Activated naive CD4-positive, alpha-beta T cell treated with anti-CD3 and anti-CD28 coated beads, Interleukin-2, amount 50 U/mL, for 72 hours (primary cell): ENCODE measurements at regions not wholly inside any gene's neighbourhood (a gene's known extent, or its start where the extent isn't known, plus 50 kb on each side); places are given as distances from the start of the nearest gene placed in this dataset.
"Not testable (repeated sequence)": the region's sequence is repeated elsewhere in the genome, so short reads cannot be mapped to it uniquely, and the experiment has no call there.

ENCODE experiments used
- ATAC-seq, 2 donors: fragments of 150-1000 bp; cut with Tn5 transposase; 2 replicates each; pipeline ENCODE4 v1.10.0; 2021; ENCODE audit warnings: mild to moderate bottlenecking in 2 of 2, moderate library complexity in 2 of 2
- DNase-seq, 2 donors: peaks; one replicate each; pipeline ENCODE4 v3.0.0; 2021 to 2022; ENCODE audit warnings: low spot score in 2 of 2
- H3K27ac Mint-ChIP-seq, 2 donors: one replicate each; pipeline ENCODE4 v1.8.0; 2022; ENCODE audit warnings: mild to moderate bottlenecking in 2 of 2, mixed read lengths in 2 of 2
- H3K36me3 Mint-ChIP-seq, 2 donors: one replicate each; pipeline ENCODE4 v1.8.0; 2022; ENCODE audit warnings: mixed read lengths in 2 of 2
- H3K9me3 Mint-ChIP-seq, 2 donors: one replicate each; pipeline ENCODE4 v1.8.0; 2022; ENCODE audit warnings: mixed read lengths in 2 of 2

DNA sequence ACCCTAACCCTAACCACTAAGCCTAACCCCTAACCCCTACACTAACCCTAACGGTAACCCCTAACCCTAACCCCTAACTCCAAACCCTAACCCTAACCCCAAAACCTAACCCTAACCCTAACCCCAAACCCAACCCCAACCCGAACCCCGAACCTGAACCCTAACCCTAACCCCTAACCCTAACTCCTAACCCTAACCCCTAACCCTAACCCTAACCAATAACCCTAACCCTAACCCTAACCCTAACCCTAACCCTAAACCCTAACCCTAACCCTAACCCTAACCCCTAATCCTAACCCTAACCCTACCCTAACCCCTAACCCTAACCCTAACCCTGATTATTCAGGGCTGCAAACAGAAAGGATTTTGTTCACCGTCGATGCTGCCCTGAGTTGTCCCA is 144.6 kb upstream of the DUSP22 start:
- H3K27ac Mint-ChIP-seq, H3K9me3 Mint-ChIP-seq, ATAC-seq, H3K36me3 Mint-ChIP-seq, DNase-seq: not testable (repeated sequence)

DNA sequence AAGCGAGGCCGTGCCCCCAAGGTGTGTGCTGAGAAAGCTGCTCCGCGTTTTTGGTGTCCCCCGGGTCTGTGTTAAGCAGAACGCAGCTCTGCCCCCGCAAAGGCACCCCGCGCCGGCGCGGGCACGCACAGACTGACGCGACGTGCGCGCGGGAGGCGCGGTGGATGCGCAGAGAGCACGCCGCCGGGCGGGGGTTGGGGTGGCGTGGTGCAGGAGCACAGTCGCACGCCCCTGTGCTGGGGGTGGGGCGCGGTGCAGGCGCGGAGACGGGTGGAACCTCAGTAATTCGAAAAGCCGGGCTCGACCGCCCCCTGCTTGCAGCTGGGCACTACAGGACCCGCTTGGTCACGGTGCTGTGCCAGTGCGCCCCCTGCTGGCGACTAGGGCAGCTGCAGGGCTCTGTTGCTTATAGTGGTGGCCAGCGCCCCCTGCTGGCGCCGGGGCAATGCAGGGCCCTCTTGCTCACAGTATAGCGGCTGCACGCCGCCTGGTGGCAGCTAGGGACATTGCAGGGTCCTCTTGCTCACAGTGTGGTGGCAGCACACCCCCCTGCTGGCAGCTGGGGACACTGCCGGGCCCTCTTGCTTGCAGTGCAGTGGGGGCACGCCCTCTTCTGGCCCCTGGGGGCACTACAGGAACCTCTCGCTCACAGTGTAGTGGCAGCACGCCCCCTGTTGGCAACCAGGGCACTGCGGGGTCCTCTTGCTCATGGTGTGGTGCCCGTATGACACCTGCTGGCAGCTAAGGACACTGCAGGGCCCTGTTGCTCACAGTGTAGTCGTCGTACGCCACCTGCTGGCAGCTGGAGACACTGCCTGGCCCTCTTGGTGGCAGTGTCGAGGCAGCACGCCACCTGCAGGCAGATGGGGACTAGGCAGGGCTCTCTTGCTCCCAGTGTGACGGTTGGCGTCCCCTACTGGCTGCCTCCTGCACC is 144.0 kb upstream of the DUSP22 start:
- H3K27ac Mint-ChIP-seq, H3K36me3 Mint-ChIP-seq, H3K9me3 Mint-ChIP-seq: not testable (repeated sequence)
- ATAC-seq (peak; percentile 91), DNase-seq (peak; percentile 92 to 95)

DNA sequence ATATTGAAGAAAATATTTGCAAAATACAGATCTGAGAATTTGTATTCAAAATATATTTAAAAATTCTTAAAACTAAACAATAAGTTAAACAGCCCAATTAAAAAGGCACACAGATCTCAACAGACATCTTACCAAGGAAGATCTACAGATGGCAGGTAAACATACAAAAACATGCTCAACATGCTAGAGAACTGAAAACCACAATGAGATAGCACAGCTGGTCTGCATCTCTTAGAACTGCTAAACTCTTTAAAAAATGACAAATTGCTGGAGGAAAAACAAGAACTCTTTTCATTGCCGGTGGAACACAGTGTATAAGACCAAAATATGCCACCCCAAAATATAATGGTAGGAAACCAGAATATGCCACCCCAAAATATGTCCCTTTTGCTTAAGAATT is 142.1 kb upstream of the DUSP22 start:
- H3K36me3 Mint-ChIP-seq, H3K27ac Mint-ChIP-seq, DNase-seq, H3K9me3 Mint-ChIP-seq, ATAC-seq: not testable (repeated sequence)

DNA sequence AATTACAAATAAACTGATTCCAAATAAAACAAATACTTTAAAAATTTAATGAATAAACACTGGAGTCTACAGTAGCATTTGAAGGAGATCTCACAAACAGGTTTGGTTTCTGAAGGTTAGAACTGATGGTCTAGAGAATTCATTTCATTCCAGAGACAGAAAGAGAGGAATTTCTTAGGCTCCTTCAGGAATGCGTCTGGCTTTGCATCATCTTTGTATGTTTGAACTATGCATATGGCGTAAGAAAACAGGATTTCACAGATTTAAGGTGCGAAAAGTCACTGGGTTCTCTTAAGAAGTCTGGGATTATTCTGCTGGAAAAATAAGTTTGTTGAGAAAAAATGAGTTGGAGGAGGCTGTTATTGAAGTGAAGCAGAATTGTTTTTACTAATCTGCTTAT is 139.9 kb upstream of the DUSP22 start:
- H3K9me3 Mint-ChIP-seq, H3K36me3 Mint-ChIP-seq, H3K27ac Mint-ChIP-seq, ATAC-seq, DNase-seq: not testable (repeated sequence)

DNA sequence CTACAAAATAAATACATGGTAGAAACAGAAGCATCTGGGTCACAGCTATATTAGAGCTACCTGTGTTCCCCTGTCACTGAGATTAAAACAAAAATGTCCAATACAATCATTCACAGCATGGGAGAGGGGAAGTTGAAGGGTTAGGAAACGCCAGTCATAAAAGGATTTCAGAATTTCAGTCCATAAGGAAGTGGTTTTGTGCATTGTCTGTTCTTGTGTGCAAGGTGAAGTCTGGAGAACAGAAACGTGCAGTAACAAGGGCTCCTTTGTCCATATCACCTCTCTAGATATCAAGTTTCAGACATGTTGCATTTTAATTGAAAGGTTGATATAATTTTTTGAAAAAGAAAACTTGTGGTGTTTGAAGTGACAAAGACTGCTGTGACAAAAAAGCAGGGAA is 139.3 kb upstream of the DUSP22 start:
- not testable (repeated sequence) for H3K36me3 Mint-ChIP-seq, ATAC-seq, DNase-seq, H3K27ac Mint-ChIP-seq, H3K9me3 Mint-ChIP-seq

DNA sequence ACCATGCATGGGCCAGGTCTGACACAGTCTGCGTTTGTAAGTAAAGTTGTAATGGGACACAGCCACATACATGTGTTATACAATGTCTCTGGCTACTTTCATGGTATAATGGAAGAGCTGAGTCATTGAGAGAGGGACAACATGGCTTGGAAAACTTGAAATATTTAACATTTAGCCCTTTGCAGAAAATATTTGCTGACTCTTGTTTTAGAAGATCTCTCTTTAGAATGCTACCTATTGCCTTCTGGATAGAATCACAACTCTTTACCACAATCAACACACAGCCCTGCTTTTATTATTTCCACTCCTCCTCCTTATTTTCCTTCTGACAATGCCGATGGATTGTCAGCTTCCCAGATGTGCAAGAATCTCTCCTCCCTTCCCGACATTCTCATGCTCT is 138.4 kb upstream of the DUSP22 start:
- DNase-seq, H3K9me3 Mint-ChIP-seq, H3K36me3 Mint-ChIP-seq, H3K27ac Mint-ChIP-seq, ATAC-seq: not testable (repeated sequence)

DNA sequence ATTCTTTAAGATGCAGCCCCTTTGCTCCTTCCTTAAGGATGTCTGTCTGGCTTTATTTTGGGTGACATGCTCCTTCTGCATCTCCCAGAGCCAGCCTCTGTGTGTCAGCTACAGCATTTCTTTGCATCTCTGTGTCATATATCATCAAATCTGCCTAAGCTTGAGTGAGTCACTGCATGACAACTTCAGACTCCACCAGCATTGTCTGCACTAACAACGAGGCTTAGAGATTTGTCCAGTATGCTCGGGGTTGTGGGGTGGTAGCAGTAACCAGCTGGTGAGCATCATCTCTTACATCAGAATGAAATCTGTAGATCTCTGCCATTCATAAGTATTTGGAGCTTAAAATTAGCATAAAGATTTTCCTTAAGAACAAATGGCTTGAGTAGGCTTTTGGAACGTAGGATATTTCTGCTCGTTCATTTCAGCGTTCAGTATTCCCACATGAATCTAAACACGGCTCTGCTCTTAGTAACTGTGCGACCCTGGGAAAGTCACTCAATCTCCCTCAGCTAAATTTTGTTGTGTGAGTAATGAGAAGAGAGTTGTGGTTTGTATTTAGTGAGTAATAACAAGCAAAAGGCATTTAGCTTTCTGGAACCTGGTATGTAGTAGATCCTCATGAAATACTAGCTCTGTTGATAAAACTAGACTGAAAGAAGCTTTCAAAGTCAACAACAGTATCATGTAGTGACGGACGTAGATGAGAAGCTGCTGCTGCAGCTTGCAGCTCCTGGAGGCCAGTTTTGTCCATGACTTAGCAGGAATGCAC is 137.8 kb upstream of the DUSP22 start:
- H3K9me3 Mint-ChIP-seq, DNase-seq, H3K36me3 Mint-ChIP-seq: not testable (repeated sequence)
- peak overlapping the region in 1 of 2 donors; percentile 11 for H3K27ac Mint-ChIP-seq
- peak in 1 of 2 donors; percentile 41 for ATAC-seq

DNA sequence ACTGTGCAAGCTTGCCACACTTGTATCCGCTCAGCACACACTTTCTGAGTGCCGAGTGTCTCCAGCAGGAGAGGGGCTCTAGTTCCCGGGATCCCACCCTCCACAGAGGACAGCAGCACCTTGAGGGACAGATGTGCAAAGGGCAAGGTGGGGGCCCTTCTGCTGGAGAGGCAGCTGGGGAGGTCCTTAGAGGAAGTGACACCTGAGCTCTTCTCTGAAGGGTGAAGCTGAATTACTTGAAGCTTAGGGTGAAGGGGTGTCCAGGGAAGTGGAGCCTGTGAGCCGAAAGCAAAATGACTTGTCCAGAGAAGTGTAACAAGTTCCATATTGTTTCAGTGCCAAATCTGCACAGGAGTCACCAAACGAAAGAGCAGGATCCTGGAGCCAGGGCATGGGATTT is 136.3 kb upstream of the DUSP22 start:
- no peaks in the 10 kb centered on the region for H3K36me3 Mint-ChIP-seq
- DNase-seq (no peak), ATAC-seq (peak in 1 of 2 donors; percentile 60)
- H3K9me3 Mint-ChIP-seq, result no peaks in the 10 kb centered on the region
- H3K27ac Mint-ChIP-seq, result no peak overlapping the region

DNA sequence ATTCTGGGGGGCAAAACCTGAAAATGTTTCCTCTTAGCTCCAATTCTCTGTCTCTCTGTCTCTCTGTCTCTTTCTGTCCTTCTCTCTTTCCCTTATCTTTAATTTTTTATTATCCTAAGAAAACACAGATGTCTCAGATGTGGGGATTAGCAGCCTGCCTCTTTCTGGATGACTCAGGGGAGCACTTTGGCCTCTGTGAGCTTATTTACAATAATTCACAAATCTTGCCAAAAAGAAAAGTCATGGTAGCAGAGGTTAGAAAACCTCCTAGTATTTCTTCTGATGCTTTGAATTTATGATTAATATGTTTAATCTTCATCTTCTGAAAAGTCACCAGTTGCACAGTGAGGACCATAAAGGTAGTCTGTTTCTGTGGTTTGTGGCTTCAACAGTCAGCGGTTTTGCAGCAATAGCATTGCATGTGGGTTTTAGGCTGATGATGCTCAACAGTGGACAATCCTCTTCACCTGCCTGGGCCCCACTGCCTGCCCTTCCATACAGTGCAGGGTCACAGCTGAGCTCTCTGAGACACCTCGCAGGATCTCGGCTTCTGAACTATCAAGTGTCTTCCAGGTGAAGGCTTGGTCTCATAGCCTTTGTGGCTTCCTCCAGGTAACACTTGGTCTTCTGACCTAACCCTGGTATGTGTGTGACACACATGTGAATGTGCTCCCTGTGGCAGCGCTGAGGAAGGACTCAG is 135.7 kb upstream of the DUSP22 start:
- peak overlapping the region; percentile 44 to 53 for H3K27ac Mint-ChIP-seq

DNA sequence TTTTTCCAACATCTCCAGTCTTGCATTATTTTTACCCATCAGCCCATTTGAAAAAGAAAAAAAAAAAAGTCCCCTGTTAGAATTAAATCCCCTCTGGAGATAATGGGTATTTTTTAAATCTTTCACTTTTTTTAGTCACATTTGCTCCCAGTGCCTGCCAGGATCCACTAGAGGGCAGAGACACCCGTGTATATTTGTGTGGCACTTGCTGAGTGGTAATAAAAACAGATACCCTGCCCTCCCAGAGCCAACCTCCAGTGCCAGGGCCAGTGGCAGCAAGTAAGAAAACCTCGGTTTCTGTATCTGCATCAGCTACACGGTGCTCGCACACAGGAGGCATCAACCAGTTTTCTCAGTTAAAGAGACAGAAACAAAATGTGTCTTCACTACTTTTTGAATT is 135.1 kb upstream of the DUSP22 start:
- not testable (repeated sequence) for DNase-seq, H3K9me3 Mint-ChIP-seq, ATAC-seq

More for the DNA sequence above, 135.7 kb upstream of the DUSP22 start:
- not testable (repeated sequence) for H3K36me3 Mint-ChIP-seq, H3K9me3 Mint-ChIP-seq
- DNase-seq, result peak in 1 of 2 donors; percentile 27
- ATAC-seq, result peak in 1 of 2 donors; percentile 64

DNA sequence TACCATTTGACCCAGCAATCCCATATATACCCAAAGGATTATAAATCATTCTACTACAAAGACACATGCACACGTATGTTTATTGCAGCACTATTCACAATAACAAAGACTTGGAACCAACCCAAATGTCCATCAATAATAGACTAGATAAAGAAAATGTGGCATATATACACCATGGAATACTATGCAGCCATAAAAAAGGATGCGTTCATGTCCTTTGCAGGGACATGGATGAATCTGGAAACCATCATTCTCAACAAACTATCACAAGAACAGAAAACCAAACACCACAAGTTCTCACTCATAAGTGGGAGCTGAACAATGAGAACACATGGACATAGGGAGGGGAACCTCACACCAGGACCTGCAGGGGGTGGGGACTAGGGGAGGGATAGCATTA is 130.6 kb upstream of the DUSP22 start:
- not testable (repeated sequence) for ATAC-seq

More for the DNA sequence above, 135.1 kb upstream of the DUSP22 start:
- H3K27ac Mint-ChIP-seq, result peak overlapping the region in 1 of 2 donors; percentile 53
- not testable (repeated sequence) for H3K36me3 Mint-ChIP-seq

DNA sequence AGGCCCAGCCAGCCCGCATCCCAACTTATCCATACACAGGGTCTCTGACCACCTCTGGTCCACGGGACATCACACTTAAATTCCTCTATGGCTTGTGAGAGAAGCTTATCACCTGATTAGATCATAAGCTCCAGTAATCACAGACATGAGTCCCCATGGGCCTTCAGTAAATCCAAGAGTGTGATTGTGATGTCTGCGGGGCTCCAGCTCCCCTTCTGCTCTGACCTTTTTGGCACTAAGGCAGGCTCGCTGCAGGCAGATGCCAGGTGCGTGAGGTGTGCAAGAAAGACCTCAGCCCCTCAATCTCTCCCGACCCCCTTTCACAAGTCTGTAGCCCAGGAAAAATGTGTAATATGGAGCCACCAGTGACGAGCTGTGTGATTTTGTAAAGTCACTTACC is 127.6 kb upstream of the DUSP22 start:
- no peak overlapping the region for H3K27ac Mint-ChIP-seq
- no peak for ATAC-seq
- DNase-seq, result no peak
- no peaks in the 10 kb centered on the region for H3K36me3 Mint-ChIP-seq
- no peaks in the 10 kb centered on the region for H3K9me3 Mint-ChIP-seq

More for the DNA sequence above, 130.6 kb upstream of the DUSP22 start:
- not testable (repeated sequence) for DNase-seq, H3K9me3 Mint-ChIP-seq, H3K27ac Mint-ChIP-seq, H3K36me3 Mint-ChIP-seq

DNA sequence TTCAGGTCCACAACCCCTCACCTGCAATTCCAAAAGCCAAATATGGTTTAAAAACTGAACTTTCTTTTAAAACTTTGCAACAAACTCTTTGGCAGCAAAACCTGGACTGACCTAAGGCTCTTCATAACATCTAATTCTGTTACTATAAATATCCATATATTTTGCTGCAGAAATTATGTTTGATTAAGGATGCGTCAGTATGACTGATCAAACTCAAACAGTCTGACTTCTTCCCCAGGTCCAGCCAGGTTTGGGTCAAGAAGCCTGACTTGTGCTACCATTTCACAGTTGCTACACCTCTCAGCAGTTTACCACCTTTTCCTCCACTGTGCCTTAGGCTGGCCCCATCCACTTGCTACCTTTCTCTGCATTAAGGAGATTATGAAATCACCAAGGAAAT is 127.0 kb upstream of the DUSP22 start:
- no peaks in the 10 kb centered on the region for H3K9me3 Mint-ChIP-seq
- H3K36me3 Mint-ChIP-seq, result no peaks in the 10 kb centered on the region
- no peak overlapping the region for H3K27ac Mint-ChIP-seq
- DNase-seq (no peak), ATAC-seq (no peak)

DNA sequence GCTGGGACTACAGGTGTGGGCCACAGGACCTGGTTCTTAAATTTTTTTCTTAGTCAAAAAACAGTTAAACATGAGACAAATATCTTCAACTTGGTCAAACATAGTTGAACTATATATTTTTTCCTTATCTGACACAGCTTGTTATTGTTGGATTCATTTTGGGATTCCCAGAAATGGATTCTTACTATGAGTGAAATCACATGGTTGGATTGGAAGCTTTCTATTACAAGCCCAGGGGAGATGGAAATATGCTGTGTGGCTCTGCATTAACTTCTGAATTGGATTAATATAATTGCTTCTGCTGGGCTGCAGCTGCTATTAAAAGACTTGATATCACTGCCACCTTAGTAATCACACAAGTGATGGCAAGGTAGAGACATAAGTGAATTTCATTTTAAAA is 126.4 kb upstream of the DUSP22 start:
- no peaks in the 10 kb centered on the region for H3K9me3 Mint-ChIP-seq
- no peak overlapping the region for H3K27ac Mint-ChIP-seq
- no peaks in the 10 kb centered on the region for H3K36me3 Mint-ChIP-seq
- DNase-seq (no peak), ATAC-seq (no peak)

DNA sequence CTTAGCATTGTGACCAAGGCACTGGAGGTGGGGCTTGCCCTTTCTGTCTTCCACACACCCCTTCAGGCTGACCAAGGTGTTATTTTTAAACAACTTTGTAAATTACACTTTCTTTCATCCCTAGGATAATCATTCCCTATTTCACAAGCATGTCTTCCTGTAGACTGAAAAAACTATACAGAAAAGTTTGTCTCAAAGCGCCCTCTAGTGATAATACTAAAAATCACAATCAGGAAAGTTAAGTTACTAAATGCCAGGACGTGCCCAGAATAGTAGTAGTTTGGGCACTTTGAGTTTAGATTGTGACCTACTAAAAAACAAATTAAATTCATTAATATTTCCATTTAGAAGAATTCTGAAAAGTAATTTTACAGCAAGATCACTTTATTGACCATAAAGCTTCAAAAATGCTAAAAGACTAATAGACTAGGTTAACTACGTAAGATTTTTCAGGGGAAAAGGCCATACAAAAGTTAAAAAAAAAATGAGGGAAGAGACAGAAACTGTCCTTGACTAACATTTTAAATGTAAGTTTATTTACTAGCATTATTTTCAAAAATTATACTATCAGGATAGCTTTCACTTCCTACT is 123.3 kb upstream of the DUSP22 start:
- ATAC-seq, result no peak
- no peak for DNase-seq
- no peak overlapping the region for H3K27ac Mint-ChIP-seq
- H3K36me3 Mint-ChIP-seq, result peaks cover 9 to 14% of the 10 kb centered on the region in 2 donors
- peaks cover 8 to 17% of the 10 kb centered on the region in 2 donors for H3K9me3 Mint-ChIP-seq

DNA sequence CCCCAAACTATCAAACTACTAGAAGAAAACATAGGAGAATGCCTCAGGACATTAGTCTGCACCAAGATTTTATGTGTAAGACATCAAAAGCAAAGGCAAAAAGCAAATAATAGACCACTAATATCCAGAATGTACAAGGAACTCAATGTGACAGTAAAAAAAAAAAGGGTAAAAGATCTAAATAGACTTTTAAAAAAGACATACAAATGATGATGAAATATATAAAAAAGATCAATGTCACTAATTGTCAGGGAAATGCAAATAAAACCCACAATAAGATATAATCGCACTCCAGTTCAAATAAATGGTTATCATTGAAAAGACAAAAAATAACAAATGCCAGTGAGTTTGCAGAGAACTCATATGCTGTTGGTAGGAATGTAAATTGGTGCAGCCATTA is 118.3 kb upstream of the DUSP22 start:
- H3K9me3 Mint-ChIP-seq, result peaks cover 8 to 25% of the 10 kb centered on the region in 2 donors
- no peak overlapping the region for H3K27ac Mint-ChIP-seq
- H3K36me3 Mint-ChIP-seq, result peaks cover 19 to 26% of the 10 kb centered on the region in 2 donors
- ATAC-seq (no peak), DNase-seq (no peak)
